Calu3 (cell line): ENCODE measurements at regions not wholly inside any gene's neighbourhood (a gene's known extent, or its start where the extent isn't known, plus 50 kb on each side); places are given as distances from the start of the nearest gene placed in this dataset.

Experiments
- BruUV-seq: library from RNA; stranded (reverse); fragments of 400-500 nt; replicated peaks from 2 replicates; lab custom pipeline; 2021; lab: Mats Ljungman, UMichigan
- CTCF ChIA-PET: fragments of 300-600 bp; sonication (Branson Sonifier 250); formaldehyde crosslinking; loops from one replicate; lab custom pipeline; 2022; ENCODE audit warnings: antibody characterized with exemption; lab: Charles Lee
- DNase-seq: peaks from one replicate; pipeline ENCODE4 v3.0.0; 2022
- H3K27ac Mint-ChIP-seq: one replicate; pipeline ENCODE4 v1.8.0; 2022; ENCODE audit warnings: mixed read lengths; ENCODE audit not compliant: unreplicated experiment
- H3K27me3 Mint-ChIP-seq: one replicate; pipeline ENCODE4 v1.8.0; 2022; ENCODE audit warnings: mixed read lengths; ENCODE audit not compliant: unreplicated experiment
- H3K36me3 Mint-ChIP-seq: one replicate; pipeline ENCODE4 v1.8.0; 2022; ENCODE audit warnings: mild to moderate bottlenecking, moderate library complexity, mixed read lengths; ENCODE audit not compliant: insufficient read depth, unreplicated experiment
- H3K4me1 Mint-ChIP-seq: one replicate; pipeline ENCODE4 v1.8.0; 2022; ENCODE audit warnings: mild to moderate bottlenecking, low read depth, mixed read lengths; ENCODE audit not compliant: unreplicated experiment
- H3K4me3 Mint-ChIP-seq: one replicate; pipeline ENCODE4 v1.8.0; 2022; ENCODE audit warnings: mild to moderate bottlenecking, low read depth, moderate library complexity, mixed read lengths; ENCODE audit not compliant: unreplicated experiment
- H3K9me3 Mint-ChIP-seq: one replicate; pipeline ENCODE4 v1.8.0; 2022; ENCODE audit warnings: low read depth, mixed read lengths; ENCODE audit not compliant: unreplicated experiment
- CTCF ChIP-seq: fragments of 200-600 bp; IDR thresholded peaks from one replicate; pipeline ENCODE4 v1.8.0; 2022; ENCODE audit warnings: antibody characterized with exemption; ENCODE audit not compliant: unreplicated experiment
- intact Hi-C: fragments of 100-400 bp; cut with micrococcal nuclease; formaldehyde crosslinking; loops from one replicate; pipeline ENCODE4 v1.10.0; 2022; ENCODE audit not compliant: unreplicated experiment

- BruUV-seq: no TSS peak
- H3K36me3 Mint-ChIP-seq: no peaks in the 10 kb centered on the region
- H3K4me3 Mint-ChIP-seq: no peak overlapping the region
- no peak for DNase-seq
- H3K27me3 Mint-ChIP-seq: no peaks in the 10 kb centered on the region
- CTCF ChIA-PET: no interaction called here
- H3K27ac Mint-ChIP-seq: no peak overlapping the region
- no peak for TF ChIP-seq CTCF
- H3K4me1 Mint-ChIP-seq: no peaks in the 10 kb centered on the region
- peaks cover 3% of the 10 kb centered on the region for H3K9me3 Mint-ChIP-seq
- intact Hi-C loops: no loop called here
Observed at GRCh38 chr16:80442779-80443178, 98.0 kb upstream of the DYNLRB2 start.

- DNase-seq: no peak
- no peak overlapping the region for H3K4me3 Mint-ChIP-seq
- H3K27ac Mint-ChIP-seq: no peak overlapping the region
- CTCF ChIA-PET: no interaction called here
- no peaks in the 10 kb centered on the region for H3K4me1 Mint-ChIP-seq
- no peaks in the 10 kb centered on the region for H3K36me3 Mint-ChIP-seq
- BruUV-seq: no TSS peak
- H3K27me3 Mint-ChIP-seq: no peaks in the 10 kb centered on the region
- peaks cover 3% of the 10 kb centered on the region for H3K9me3 Mint-ChIP-seq
- intact Hi-C loops: no loop called here
- no peak for TF ChIP-seq CTCF
Observed at GRCh38 chr16:80441935-80442334, 98.9 kb upstream of the DYNLRB2 start.

GRCh38 chr16:80440667-80441066 lies 100.1 kb upstream of the DYNLRB2 start:
- DNase-seq: no peak
- Mint-ChIP-seq H3K4me3 (no peak overlapping the region), H3K27me3 (no peaks in the 10 kb centered on the region), H3K9me3 (peaks cover 3% of the 10 kb centered on the region), H3K4me1 (no peaks in the 10 kb centered on the region), H3K36me3 (no peaks in the 10 kb centered on the region), H3K27ac (no peak overlapping the region)
- intact Hi-C loops: no loop called here
- no TSS peak for BruUV-seq
- CTCF ChIA-PET: no interaction called here
- TF ChIP-seq CTCF: no peak

- no peak for TF ChIP-seq CTCF
- no peak overlapping the region for H3K27ac Mint-ChIP-seq
- no peaks in the 10 kb centered on the region for H3K36me3 Mint-ChIP-seq
- no TSS peak for BruUV-seq
- H3K27me3 Mint-ChIP-seq: no peaks in the 10 kb centered on the region
- intact Hi-C loops: no loop called here
- H3K4me3 Mint-ChIP-seq: no peak overlapping the region
- CTCF ChIA-PET: interaction anchor here (1.1 kb wide), 1 partner anchor 29 kb away, joined by 3 read pairs; no protein-coding TSS in a partner anchor
- H3K4me1 Mint-ChIP-seq: no peaks in the 10 kb centered on the region
- peaks cover 3% of the 10 kb centered on the region for H3K9me3 Mint-ChIP-seq
- DNase-seq: no peak
Observed at GRCh38 chr16:80437707-80438106, 103.1 kb upstream of the DYNLRB2 start.
